Gastroesophageal sphincter (tissue), 3 donors: ENCODE measurements at regions not wholly inside any gene's neighbourhood (a gene's known extent, or its start where the extent isn't known, plus 50 kb on each side); places are given as distances from the start of the nearest gene placed in this dataset.

Source experiments
- CTCF ChIP-seq, 4 experiments: fragments of 200-600 bp in 2 of 4; fragments of 450-650 bp in 2 of 4; sonication (generic) in 1 of 4; IDR thresholded peaks; one replicate each; pipeline ENCODE4 v1.5.1; 2017 to 2019; ENCODE audit warnings: antibody characterized with exemption in 4 of 4, mild to moderate bottlenecking in 2 of 4, moderate library complexity in 2 of 4
- POLR2A ChIP-seq, 2 donors: fragments of 450-650 bp; IDR thresholded peaks; one replicate each; pipeline ENCODE4 v1.6.1; 2017; ENCODE audit warnings: antibody characterized with exemption in 2 of 2, mild to moderate bottlenecking in 2 of 2, moderate library complexity in 1 of 2
- POLR2AphosphoS5 ChIP-seq: sonication (generic); formaldehyde crosslinking; IDR thresholded peaks from one replicate; pipeline ENCODE4 v1.6.1; 2017; ENCODE audit warnings: antibody characterized with exemption

GRCh38 chr6:167238694-167239467 lies 52.2 kb upstream of the UNC93A start:
- no peak for TF ChIP-seq POLR2A (IDR thresholded peaks at IDR 0.05)
- no peak for TF ChIP-seq POLR2AphosphoS5
- no peak for TF ChIP-seq CTCF (IDR thresholded peaks at IDR 0.05)
